Activated CD8-positive, alpha-beta memory T cell treated with anti-CD3 and anti-CD28 coated beads, Interleukin-2, amount 50 U/mL, for 48 hours (primary cell): ENCODE measurements at regions not wholly inside any gene's neighbourhood (a gene's known extent, or its start where the extent isn't known, plus 50 kb on each side); places are given as distances from the start of the nearest gene placed in this dataset.
"Not testable (repeated sequence)": the region's sequence is repeated elsewhere in the genome, so short reads cannot be mapped to it uniquely, and the experiment has no call there.

Source experiments
- DNase-seq: peaks from one replicate; pipeline ENCODE4 v3.0.0-alpha.2; 2020

DNA sequence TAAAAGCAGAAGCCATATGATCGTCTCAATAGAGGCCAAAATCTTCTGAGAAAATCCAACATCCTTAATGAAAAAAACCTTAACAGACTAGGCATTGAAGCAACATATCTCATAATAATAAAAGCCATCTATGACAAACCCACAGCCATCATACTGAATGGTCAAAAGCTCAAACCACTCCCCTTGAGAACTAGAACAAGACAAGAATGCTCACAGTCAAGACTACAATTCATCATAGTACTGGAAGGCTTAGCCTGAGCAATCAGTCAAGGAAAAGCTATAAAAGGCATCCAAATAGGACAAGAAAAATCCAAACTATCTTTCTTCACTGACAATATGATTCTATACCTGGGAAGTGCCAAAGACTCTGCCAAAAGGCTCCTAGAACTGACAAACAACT is 2668.2 kb upstream of the PCDH20 start:
- no peak for DNase-seq

DNA sequence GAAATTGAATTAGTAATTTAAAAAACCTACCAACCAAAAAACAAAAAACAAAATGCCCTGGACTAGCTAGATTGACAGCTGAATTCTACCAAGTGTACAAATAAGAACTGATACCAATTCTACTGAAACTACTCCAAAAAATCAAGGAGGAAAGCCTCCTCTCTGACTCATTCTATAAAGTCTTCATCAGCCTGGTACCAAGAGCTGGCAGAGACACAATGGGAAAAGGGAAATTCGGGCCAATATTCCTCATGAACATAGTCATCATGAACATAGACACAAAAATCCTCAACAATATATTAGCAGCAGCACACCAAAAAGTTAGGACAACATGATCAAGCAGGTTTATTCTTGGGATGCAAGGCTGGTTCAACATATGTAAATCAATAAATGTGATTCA is 2667.7 kb upstream of the PCDH20 start:
- no peak for DNase-seq

- DNase-seq = no peak
Measured at GRCh38 chr13:64078480-64078936, 2662.9 kb upstream of the PCDH20 start.

DNA sequence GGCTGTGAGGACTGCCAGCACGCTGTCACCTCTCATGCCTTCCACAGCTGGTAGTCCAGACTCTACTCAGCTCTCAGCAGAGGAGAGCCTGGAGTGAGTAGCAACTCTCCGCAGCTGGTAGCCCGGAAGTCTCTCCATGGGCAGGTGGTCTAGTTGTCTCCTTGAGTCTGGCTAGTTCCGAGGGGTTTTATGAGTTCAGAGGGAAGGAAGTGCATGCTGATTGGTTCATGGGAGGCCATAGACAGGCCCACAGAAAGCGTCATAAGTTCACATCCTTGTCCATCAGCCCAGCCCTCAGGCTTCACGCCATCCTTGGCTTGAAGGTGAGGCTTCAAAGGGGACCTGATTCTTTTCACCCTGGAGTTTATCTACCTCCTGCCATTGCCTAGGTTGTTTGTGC is 2662.4 kb upstream of the PCDH20 start:
- DNase-seq = no peak

DNA sequence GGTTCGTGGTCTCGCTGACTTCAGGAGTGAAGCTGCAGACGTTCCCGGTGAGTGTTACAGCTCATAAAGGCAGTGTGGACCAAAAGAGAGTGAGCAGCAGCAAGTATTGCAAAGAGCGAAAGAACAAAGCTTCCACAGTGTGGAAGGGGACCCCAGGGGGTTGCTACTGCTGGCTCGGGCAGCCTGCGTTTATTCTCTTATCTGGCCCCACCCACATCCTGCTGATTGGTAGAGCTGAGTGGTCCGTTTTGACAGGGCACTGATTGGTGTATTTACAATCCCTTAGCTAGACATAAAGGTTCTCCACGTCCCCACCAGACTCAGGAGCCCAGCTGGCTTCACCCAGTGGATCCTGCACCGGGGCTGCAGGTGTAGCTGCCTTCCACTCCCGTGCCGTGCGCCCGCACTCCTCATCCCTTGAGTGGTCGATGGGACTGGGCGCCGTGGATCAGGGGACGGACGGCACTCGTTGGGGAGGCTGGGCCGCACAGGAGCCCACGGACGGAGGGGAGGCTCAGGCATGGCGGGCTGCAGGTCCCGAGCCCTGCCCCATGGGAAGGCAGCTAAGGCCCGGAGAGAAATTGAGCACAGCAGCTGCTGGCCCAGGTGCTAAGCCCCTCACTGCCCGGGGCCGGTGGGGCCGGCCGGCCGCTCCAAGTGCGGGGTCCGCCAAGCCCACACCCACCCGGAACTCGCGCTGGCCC is 2661.6 kb upstream of the PCDH20 start:
- not testable (repeated sequence) for DNase-seq

GRCh38 chr13:64075543-64076271 is 2660.1 kb upstream of the PCDH20 start:
- no peak for DNase-seq

DNA sequence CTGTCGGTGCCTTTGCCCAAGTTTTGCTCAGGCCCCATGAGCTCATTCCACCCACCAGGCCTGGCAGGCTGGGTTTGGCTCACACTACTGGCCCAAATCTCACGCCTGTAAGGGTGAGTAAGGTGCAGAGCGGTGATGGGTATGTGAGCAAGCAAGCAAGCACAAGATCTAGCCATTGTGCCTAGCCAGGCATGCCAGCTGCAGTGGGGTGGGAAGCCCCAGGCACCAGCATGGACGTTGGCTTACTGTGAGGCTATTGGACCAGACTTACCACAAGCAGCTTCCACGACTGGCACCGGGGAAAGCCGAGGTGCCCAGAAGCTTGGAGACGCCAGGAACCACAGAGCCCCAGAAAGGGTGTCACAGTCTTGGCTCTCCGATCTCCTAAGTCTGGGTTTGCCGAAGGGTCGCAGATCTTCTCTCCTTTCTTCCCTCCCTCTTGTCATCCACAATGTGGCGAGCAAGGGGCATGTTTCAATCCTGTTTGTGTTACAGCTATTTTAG is 2659.4 kb upstream of the PCDH20 start:
- DNase-seq = no peak

DNA sequence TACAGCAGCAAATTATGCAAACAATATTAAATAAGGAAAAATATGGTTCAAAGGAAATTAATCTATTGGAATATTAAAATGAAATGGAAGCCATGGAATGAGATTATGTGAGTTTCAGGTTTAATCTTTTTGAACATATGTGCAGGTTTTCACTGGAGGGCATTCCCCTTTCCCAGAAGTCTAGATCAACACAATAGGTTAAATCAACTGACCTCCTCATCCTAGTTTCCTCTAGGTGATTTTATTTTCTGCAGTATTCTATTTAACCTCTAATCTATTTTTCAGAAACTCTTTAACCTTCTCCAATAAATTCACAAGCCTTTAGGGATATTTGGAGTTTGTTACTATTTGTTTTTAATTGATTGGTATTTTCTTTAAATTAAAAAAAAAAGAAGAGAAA is 2657.6 kb upstream of the PCDH20 start:
- DNase-seq = no peak

- DNase-seq = no peak
Measured at GRCh38 chr13:64071352-64071751, 2655.7 kb upstream of the PCDH20 start.

DNA sequence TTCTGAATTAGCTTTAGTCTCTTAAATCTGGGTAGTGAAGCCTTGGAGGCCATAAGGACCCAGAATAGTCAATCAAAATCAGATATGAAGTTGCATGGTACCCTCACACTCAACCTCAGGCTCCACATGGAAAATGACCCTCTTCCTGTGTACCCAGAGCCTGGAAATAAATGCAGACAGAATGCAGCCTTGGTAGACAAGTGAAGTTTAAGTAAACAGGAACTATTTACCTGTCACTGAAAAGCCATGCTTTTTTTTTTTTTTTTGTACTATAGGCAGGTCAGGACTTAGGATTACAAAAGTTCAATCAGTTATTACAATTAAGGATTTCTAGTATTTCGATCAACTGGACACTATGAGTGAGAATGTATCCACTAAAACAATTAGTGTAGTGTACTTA is 2654.2 kb upstream of the PCDH20 start:
- no peak for DNase-seq

- no peak for DNase-seq
Measured at GRCh38 chr13:64066711-64067110, 2651.1 kb upstream of the PCDH20 start.

GRCh38 chr13:64061649-64062048 is 2646.0 kb upstream of the PCDH20 start:
- DNase-seq = no peak

DNA sequence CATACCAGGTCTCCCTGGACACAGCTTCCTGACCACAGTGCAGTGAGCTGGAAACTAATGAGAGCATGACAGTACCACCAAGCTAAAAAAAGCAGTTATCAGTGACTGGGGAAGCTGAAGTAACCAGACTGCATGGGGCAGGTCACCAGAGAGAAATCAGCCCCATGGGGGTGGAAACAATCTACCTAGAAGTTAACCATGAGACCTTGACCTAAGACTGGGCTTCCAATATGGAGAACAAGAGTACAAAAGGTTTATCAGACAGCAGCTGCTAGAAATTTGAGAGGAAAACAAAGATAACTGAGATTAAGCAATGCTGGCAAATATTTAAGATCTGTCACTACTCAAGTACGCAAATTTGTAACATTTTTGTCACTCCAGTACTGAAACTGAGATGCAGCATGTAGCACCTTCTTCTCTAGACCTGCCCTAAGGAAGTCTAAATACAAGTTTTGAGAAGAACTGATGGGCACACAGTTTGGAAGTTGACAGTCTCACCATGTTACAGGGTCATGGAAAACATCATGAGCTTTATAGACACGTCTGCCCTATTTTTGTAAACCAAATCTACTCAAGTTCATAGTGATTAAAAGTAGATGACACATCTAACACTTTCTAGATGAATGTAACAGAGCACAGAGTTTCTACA is 2641.8 kb upstream of the PCDH20 start:
- no peak for DNase-seq

DNA sequence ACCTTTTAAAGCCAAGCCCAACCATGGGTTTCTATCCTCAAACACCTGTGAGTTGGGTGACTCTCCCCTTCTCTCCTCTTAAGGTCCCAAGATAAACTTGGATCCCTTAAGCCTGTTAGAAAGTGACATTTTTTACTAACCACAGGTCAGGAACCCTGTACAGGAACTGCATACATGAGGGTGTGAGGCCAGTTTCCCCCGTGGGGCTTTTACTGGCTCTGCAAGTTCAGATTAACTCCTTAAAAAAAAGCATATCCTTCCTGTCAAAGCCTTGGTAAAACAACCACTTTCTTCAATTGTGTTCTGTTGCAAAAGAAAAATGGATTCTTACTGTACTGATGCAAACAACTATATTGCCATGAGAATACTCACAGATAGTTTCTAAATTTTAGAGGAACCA is 2638.7 kb upstream of the PCDH20 start:
- no peak for DNase-seq

DNA sequence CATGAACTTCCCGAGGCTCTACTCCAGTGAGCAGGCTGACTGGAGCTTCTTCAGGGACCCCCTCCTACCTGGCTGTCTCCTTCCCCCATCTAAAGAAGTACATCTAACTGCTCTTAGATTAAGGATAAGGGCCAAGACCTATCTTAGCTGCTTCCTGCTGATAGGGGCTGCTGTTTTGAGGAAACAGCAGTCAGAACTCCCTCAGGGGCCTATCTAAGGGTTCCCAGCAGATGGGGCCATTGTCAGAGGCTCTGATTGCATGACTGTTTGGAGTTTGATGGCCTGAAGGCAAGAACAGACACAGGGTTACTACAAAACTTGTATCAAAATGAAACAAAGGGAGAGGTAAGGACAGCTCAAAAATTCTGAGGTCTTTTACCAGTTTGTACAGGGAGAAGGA is 2636.9 kb upstream of the PCDH20 start:
- DNase-seq = no peak

DNA sequence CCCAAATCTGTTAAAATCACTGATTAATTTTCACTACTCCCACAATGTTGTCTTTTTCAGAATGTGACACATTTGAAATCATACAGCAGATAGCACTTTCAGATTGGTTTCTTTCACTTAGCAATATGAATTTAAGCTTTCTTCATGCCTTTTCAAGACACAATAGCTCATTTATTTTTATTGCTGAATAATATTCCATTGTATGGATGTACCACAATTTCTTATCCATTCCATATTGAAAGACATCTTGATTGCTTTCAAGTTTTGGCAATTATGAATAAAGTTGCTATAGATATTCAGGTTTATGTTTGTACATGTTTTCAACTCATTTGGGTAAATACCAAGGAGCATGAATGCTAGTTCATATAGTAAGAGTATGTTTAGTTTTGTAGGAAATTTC is 2635.6 kb upstream of the PCDH20 start:
- no peak for DNase-seq

DNA sequence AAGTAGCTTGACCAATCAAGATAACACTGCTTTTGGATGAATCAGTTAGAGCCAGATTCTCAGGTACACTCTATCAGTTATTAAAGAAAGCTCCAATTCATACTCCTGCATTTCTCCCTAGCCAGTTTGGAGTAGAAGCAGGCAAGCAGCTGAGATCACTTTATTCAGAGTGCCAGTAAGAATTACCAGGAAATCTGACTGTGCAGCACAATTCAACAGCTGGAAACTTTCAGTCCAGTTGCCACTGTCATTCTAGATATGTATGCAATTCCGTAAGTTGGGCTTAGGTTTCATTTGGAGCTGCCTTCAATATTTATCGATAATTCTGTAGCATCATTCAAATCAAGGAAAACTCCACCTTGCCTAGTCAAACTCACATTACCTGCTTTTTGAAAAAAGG is 2625.6 kb upstream of the PCDH20 start:
- no peak for DNase-seq

GRCh38 chr13:64033921-64034320 is 2618.3 kb upstream of the PCDH20 start:
- DNase-seq = no peak

DNA sequence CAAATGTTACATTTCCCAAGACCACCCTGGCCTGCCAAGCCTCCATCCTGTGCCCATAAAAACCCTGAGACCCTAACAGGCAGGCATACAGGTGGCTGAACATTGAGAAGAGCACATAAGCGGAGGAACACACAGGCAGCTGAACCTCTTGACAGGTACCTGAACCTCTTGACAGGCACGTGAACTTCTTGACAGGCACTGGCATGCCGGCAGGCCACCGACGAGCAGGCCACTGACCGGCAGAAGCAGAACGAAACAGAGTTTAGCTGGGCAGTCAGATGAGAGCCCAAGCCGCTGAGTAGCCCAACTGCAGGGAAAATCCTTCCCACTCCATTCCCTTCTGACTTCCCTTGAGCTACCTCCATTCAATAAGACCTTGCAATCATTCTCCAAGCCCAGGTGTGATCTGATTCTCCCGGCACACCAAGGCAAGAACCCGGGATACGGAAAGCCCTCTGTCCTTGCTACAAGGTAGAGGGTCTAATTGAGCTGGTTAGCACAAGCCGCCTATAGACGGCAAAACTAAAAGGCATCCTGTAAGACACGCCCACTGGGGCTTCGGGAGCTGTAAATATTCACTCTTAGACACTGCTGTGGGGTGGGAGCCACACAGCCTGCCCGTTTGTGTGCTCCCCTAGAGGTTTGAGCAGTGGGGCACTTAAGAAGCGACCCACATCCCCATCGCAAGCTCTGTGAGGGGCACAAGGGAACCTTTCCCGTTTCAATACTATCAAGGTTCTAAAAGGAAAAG is 2613.9 kb upstream of the PCDH20 start:
- no peak for DNase-seq

GRCh38 chr13:64028551-64028950 is 2612.9 kb upstream of the PCDH20 start:
- no peak for DNase-seq

GRCh38 chr13:64020126-64020525 is 2604.5 kb upstream of the PCDH20 start:
- no peak for DNase-seq

GRCh38 chr13:64007339-64007738 is 2591.7 kb upstream of the PCDH20 start:
- DNase-seq = no peak

DNA sequence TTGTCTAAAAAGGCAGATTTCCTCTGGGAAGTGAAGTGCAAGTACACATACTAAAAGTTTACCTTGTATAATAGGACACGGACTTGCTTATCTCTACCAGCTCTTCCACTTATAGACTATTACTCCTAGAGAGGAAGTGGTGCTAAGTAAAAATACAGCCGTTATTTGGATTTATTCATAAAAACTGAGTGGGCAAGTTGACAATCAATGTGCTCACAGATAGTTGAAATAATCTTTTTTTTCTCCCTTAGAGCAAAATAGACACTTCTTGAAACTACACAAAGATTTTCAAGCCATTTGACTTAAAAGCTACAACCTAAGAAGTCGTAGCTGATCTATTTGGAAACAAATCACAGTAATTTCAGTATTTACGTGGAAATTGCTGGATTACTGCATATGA is 2584.7 kb upstream of the PCDH20 start:
- no peak for DNase-seq
